ENCODE measurements at regions not wholly inside any gene's neighbourhood (a gene's known extent, or its start where the extent isn't known, plus 50 kb on each side); places are given as distances from the start of the nearest gene placed in this dataset.

DNA sequence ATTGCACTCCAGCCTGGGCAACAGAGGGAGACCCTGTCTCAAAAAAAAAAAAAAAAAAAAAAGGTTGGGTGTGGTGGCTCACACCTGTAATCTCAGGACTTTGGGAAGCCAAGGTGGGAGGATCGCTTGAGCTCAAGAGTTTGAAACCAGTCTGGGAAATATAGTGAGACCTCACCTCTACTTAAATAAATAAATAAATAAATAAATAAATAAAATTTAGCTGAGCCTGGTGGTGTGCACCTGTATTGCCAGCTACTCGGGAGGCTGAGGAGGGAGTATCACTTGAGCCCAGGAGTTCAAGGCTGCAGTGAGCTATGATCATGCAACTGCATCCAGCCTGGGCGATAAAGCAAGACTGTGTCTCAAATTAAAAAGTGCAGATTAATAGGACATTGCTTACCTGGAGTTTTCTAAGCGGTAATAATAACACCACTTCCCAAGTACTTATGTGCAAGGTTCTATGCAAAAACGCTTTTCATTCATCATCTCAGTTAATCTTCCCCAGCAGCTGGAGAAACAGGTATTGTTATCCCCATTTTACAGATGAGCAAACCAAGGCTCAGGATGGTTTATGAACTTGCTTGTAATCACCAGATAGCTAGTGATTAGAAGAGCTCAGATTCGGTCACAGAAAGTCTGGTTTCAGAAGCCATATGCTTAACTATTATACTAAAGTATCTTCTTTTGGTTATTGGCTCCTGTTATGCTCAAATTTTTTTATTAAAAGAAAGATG lies 196.5 kb upstream of the MKLN1 start:
- Histone ChIP-seq H3K79me2 (ENCODE audit: low read length) (no peaks in the 10 kb centered on the region), H3K4me1 (ENCODE audit: low read length) (no peaks in the 10 kb centered on the region), H3K27me3 (replicated peaks; ENCODE audit: insufficient read depth, low read length) (peaks cover 8% of the 10 kb centered on the region; the same call in 1 of the 2 replicates), H4K20me1 (ENCODE audit: insufficient read depth, low read length) (no peaks in the 10 kb centered on the region), H3K9ac (ENCODE audit: low read length) (no peak overlapping the region), H3K36me3 (replicated peaks; ENCODE audit: insufficient read depth, low read length) (no peaks in the 10 kb centered on the region), H3K9me2 (replicated peaks; ENCODE audit: insufficient read depth, low read length) (no peaks in the 10 kb centered on the region), H3K27ac (ENCODE audit: low read length) (no peak overlapping the region), H3K4me3 (ENCODE audit: low read length) (no peak overlapping the region), H3K9me3 (replicated peaks; ENCODE audit: insufficient read depth, low read length) (no peaks in the 10 kb centered on the region), H2AFZ (ENCODE audit: low read length) (no peak overlapping the region), H3F3A (ENCODE audit: insufficient read depth, low read length) (no peaks in the 10 kb centered on the region), H3K4me2 (ENCODE audit: low read depth, low read length) (no peak overlapping the region)
- TF ChIP-seq, protein P1, sequence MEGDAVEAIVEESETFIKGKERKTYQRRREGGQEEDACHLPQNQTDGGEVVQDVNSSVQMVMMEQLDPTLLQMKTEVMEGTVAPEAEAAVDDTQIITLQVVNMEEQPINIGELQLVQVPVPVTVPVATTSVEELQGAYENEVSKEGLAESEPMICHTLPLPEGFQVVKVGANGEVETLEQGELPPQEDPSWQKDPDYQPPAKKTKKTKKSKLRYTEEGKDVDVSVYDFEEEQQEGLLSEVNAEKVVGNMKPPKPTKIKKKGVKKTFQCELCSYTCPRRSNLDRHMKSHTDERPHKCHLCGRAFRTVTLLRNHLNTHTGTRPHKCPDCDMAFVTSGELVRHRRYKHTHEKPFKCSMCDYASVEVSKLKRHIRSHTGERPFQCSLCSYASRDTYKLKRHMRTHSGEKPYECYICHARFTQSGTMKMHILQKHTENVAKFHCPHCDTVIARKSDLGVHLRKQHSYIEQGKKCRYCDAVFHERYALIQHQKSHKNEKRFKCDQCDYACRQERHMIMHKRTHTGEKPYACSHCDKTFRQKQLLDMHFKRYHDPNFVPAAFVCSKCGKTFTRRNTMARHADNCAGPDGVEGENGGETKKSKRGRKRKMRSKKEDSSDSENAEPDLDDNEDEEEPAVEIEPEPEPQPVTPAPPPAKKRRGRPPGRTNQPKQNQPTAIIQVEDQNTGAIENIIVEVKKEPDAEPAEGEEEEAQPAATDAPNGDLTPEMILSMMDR (IDR thresholded peaks at IDR 0.05; ENCODE audit: low read length): no peak
- TF ChIP-seq EZH2phosphoT487 (IDR thresholded peaks at IDR 0.05; ENCODE audit: low read length) (no peak), EZH2 (optimal IDR thresholded peaks at IDR 0.05; ENCODE audit: low read depth, low read length) (no peak)
- DNase-seq: no peak

DNA sequence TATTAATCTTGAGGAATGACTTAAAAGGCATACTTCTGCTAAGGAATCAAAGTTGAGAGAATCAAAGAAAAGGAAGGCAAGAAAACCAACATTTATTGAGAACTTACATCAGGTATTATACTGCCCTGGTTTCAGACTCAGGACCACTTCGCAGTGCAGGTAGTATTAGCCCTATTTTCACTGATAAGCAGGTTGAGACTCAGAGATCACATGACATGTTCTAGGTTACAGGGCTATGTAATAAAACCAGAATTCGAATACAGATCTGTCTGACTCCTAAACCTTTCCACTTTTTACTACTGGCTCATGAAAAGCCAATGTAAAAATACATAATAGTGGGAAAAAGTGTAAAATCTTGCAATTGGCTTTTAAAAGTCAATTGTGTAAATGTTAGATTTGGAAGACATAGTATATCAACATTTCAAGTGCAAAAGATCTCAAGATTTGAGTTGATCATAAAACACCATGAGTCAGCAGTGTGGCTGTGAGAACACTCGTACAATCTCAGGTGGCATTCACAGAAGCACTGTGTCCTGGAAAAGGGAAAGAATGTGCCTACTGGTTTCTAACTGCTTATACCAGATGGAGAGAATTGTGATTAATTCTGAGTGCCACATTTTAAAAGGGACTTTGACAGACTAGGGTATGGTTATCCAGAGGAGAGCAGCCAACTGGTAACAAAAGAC lies 195.8 kb upstream of the MKLN1 start:
- Histone ChIP-seq H3K79me2 (ENCODE audit: low read length) (no peaks in the 10 kb centered on the region), H3K9me3 (replicated peaks; ENCODE audit: insufficient read depth, low read length) (no peaks in the 10 kb centered on the region), H3K4me1 (ENCODE audit: low read length) (no peaks in the 10 kb centered on the region), H3K9me2 (replicated peaks; ENCODE audit: insufficient read depth, low read length) (no peaks in the 10 kb centered on the region), H3K27me3 (replicated peaks; ENCODE audit: insufficient read depth, low read length) (peaks cover 8% of the 10 kb centered on the region; the same call in 1 of the 2 replicates), H3K27ac (ENCODE audit: low read length) (no peak overlapping the region), H3K36me3 (replicated peaks; ENCODE audit: insufficient read depth, low read length) (no peaks in the 10 kb centered on the region), H3K4me3 (ENCODE audit: low read length) (no peak overlapping the region), H3F3A (ENCODE audit: insufficient read depth, low read length) (no peaks in the 10 kb centered on the region), H3K4me2 (ENCODE audit: low read depth, low read length) (no peak overlapping the region), H4K20me1 (ENCODE audit: insufficient read depth, low read length) (no peaks in the 10 kb centered on the region), H2AFZ (ENCODE audit: low read length) (no peak overlapping the region), H3K9ac (ENCODE audit: low read length) (no peak overlapping the region)
- no peak for TF ChIP-seq EZH2 (optimal IDR thresholded peaks at IDR 0.05; ENCODE audit: low read depth, low read length)
- no peak for TF ChIP-seq EZH2phosphoT487 (IDR thresholded peaks at IDR 0.05; ENCODE audit: low read length)
- TF ChIP-seq, protein P1 (IDR thresholded peaks at IDR 0.05; ENCODE audit: low read length): no peak
- no peak for DNase-seq

DNA sequence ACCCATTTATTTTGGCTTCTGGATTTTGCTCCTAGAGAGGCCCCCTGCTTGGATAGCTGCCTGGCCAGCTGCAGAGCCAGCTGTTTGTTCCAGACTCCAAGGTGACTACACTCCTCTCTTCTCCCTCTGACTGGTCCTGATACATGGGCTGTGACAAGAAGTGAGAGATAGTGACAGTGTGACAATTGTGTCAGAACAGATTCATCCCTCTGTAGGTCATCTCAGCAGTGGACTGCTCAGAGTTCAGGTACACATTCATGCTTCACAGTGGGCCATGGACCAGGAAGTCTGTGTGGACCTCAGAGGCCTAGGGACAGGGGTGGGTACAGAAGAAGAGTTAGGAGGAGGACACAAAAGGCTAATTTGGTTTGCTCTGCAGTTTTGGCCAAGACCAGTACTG lies 188.2 kb upstream of the MKLN1 start:
- H3F3A ChIP-seq (ENCODE audit: insufficient read depth, low read length): no peaks in the 10 kb centered on the region
- H3K4me2 ChIP-seq (ENCODE audit: low read depth, low read length): no peak overlapping the region
- no peak overlapping the region for H3K27ac ChIP-seq (ENCODE audit: low read length)
- H3K4me3 ChIP-seq (ENCODE audit: low read length): no peak overlapping the region
- no peaks in the 10 kb centered on the region for H3K9me2 ChIP-seq (replicated peaks; ENCODE audit: insufficient read depth, low read length)
- H3K9me3 ChIP-seq (replicated peaks; ENCODE audit: insufficient read depth, low read length): no peaks in the 10 kb centered on the region
- H3K79me2 ChIP-seq (ENCODE audit: low read length): no peaks in the 10 kb centered on the region
- H3K36me3 ChIP-seq (replicated peaks; ENCODE audit: insufficient read depth, low read length): no peaks in the 10 kb centered on the region
- no peaks in the 10 kb centered on the region for H3K27me3 ChIP-seq (replicated peaks; ENCODE audit: insufficient read depth, low read length)
- DNase-seq: no peak
- H3K9ac ChIP-seq (ENCODE audit: low read length): no peak overlapping the region
- no peaks in the 10 kb centered on the region for H4K20me1 ChIP-seq (ENCODE audit: insufficient read depth, low read length)
- no peak for TF ChIP-seq EZH2 (optimal IDR thresholded peaks at IDR 0.05; ENCODE audit: low read depth, low read length)
- TF ChIP-seq EZH2phosphoT487 (IDR thresholded peaks at IDR 0.05; ENCODE audit: low read length): no peak
- TF ChIP-seq, protein P1 (IDR thresholded peaks at IDR 0.05; ENCODE audit: low read length): no peak
- H2AFZ ChIP-seq (ENCODE audit: low read length): no peak overlapping the region
- no peaks in the 10 kb centered on the region for H3K4me1 ChIP-seq (ENCODE audit: low read length)
